ACHN (cell line): ENCODE measurements at regions not wholly inside any gene's neighbourhood (a gene's known extent, or its start where the extent isn't known, plus 50 kb on each side); places are given as distances from the start of the nearest gene placed in this dataset.
"Not testable (repeated sequence)": the region's sequence is repeated elsewhere in the genome, so short reads cannot be mapped to it uniquely, and the experiment has no call there.

Experiments
- DNase-seq: peaks from one replicate; pipeline ENCODE4 v3.0.0-alpha.2; 2015
- in situ Hi-C: cut with HindIII; loops from 2 replicates; pipeline ENCODE4 v1.10.0; 2017; ENCODE audit warnings: low sequenced_read_pairs, low pct_ligation_motif_present, low pct_unique_long_range_greater_than_20kb

- in situ Hi-C loops: no loop called here
- no peak for DNase-seq
Observed at GRCh38 chr9:11194246-11194645, 581.4 kb upstream of the PTPRD start.

GRCh38 chr9:11196840-11197365 lies 584.1 kb upstream of the PTPRD start:
- in situ Hi-C loops, DNase-seq: not testable (repeated sequence)

GRCh38 chr9:11199335-11199734 lies 586.5 kb upstream of the PTPRD start:
- in situ Hi-C loops: no loop called here
- DNase-seq: no peak

- in situ Hi-C loops: no loop called here
- no peak for DNase-seq
Observed at GRCh38 chr9:11204521-11204920, 591.7 kb upstream of the PTPRD start.

GRCh38 chr9:11206925-11207324 lies 594.1 kb upstream of the PTPRD start:
- DNase-seq: no peak
- in situ Hi-C loops: no loop called here

GRCh38 chr9:11233696-11234095 lies 620.9 kb upstream of the PTPRD start:
- in situ Hi-C loops: no loop called here
- no peak for DNase-seq

GRCh38 chr9:11235061-11235460 lies 622.3 kb upstream of the PTPRD start:
- in situ Hi-C loops: no loop called here
- DNase-seq: no peak

GRCh38 chr9:11241779-11242178 lies 629.0 kb upstream of the PTPRD start:
- DNase-seq: no peak
- in situ Hi-C loops: no loop called here

GRCh38 chr9:11257992-11258391 lies 645.2 kb upstream of the PTPRD start:
- in situ Hi-C loops: no loop called here
- no peak for DNase-seq

GRCh38 chr9:11269036-11269435 lies 656.2 kb upstream of the PTPRD start:
- in situ Hi-C loops: no loop called here
- DNase-seq: no peak

GRCh38 chr9:11275158-11275695 lies 662.4 kb upstream of the PTPRD start:
- no peak for DNase-seq
- in situ Hi-C loops: no loop called here

- in situ Hi-C loops: no loop called here
- no peak for DNase-seq
Observed at GRCh38 chr9:11312966-11313365, 700.2 kb upstream of the PTPRD start.

GRCh38 chr9:11318946-11319345 lies 706.1 kb upstream of the PTPRD start:
- in situ Hi-C loops: no loop called here
- DNase-seq: no peak

- DNase-seq: peak; percentile 24
- in situ Hi-C loops: no loop called here
Observed at GRCh38 chr9:11319538-11319937, 706.7 kb upstream of the PTPRD start.

- in situ Hi-C loops: no loop called here
- DNase-seq: no peak
Observed at GRCh38 chr9:11320989-11321388, 708.2 kb upstream of the PTPRD start.

GRCh38 chr9:11323457-11323856 lies 710.7 kb upstream of the PTPRD start:
- no peak for DNase-seq
- in situ Hi-C loops: no loop called here

- DNase-seq: no peak
- in situ Hi-C loops: no loop called here
Observed at GRCh38 chr9:11326231-11326630, 713.4 kb upstream of the PTPRD start.

- DNase-seq: no peak
- in situ Hi-C loops: no loop called here
Observed at GRCh38 chr9:11328326-11328725, 715.5 kb upstream of the PTPRD start.

GRCh38 chr9:11335011-11335410 lies 722.2 kb upstream of the PTPRD start:
- in situ Hi-C loops: no loop called here
- no peak for DNase-seq

- no peak for DNase-seq
- in situ Hi-C loops: no loop called here
Observed at GRCh38 chr9:11338130-11338529, 725.3 kb upstream of the PTPRD start.

- no peak for DNase-seq
- in situ Hi-C loops: no loop called here
Observed at GRCh38 chr9:11340654-11341053, 727.9 kb upstream of the PTPRD start.
